GM13977 (cell line): ENCODE measurements at regions not wholly inside any gene's neighbourhood (a gene's known extent, or its start where the extent isn't known, plus 50 kb on each side); places are given as distances from the start of the nearest gene placed in this dataset.

Source experiments
- DNase-seq: peaks from one replicate; pipeline ENCODE4 v3.0.0; 2012; ENCODE audit warnings: low spot score
- CTCF ChIP-seq: IDR thresholded peaks from 2 replicates; pipeline ENCODE4 v1.5.1; 2012; ENCODE audit warnings: mild to moderate bottlenecking, control low read depth; ENCODE audit not compliant: insufficient read depth; ENCODE audit errors: extremely low read depth, missing control alignments
- in situ Hi-C: fragments of 300-500 bp; cut with MboI; formaldehyde crosslinking; loops from one replicate; pipeline ENCODE4 v1.12.0; 2022; ENCODE audit warnings: low sequenced_read_pairs, low pct_unique_long_range_greater_than_20kb, mixed read lengths, inconsistent platforms; ENCODE audit not compliant: unreplicated experiment

GRCh38 chr14:41120402-41120801 lies 486.3 kb upstream of the LRFN5 start:
- in situ Hi-C loops, result no loop called here
- no peak for DNase-seq
- no peak for TF ChIP-seq CTCF

GRCh38 chr14:41096131-41096530 lies 510.5 kb upstream of the LRFN5 start:
- in situ Hi-C loops, result no loop called here
- TF ChIP-seq CTCF, result no peak
- no peak for DNase-seq

GRCh38 chr14:41087056-41087455 lies 519.6 kb upstream of the LRFN5 start:
- in situ Hi-C loops, result no loop called here
- no peak for DNase-seq
- no peak for TF ChIP-seq CTCF

GRCh38 chr14:41073544-41073943 lies 533.1 kb upstream of the LRFN5 start:
- DNase-seq, result no peak
- TF ChIP-seq CTCF, result no peak
- in situ Hi-C loops, result no loop called here

- no peak for DNase-seq
- no peak for TF ChIP-seq CTCF
- in situ Hi-C loops, result no loop called here
Observed at GRCh38 chr14:41072776-41073175, 533.9 kb upstream of the LRFN5 start.

- no peak for DNase-seq
- in situ Hi-C loops, result no loop called here
Observed at GRCh38 chr14:41071351-41071750, 535.3 kb upstream of the LRFN5 start.

More at GRCh38 chr14:41071351-41071750, 535.3 kb upstream of the LRFN5 start:
- no peak for TF ChIP-seq CTCF
